Fibroblast of skin of right biceps (primary cell): ENCODE measurements at regions not wholly inside any gene's neighbourhood (a gene's known extent, or its start where the extent isn't known, plus 50 kb on each side); places are given as distances from the start of the nearest gene placed in this dataset.

Experiments used
- DNase-seq: peaks from one replicate; pipeline ENCODE4 v3.0.0-alpha.2; 2013

DNA sequence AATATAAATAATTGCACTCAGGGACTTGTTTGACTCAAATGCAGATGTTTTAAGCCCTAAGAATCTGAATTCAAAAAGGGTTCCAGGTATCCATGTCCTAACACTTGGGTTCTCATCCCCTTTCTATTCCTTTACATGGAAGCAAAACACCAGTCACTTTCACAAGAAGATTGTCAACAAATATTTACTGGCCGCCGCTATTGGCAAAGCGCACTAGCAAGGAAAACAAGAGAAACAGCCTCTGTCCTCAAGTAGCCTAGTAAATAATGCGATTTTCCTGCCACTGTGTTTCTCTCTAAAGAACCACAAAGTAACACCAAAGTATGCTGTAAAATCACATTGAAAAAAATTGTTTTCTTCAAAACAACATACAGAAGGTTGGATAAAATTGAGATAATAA is 66.7 kb upstream of the EZH2 start:
- DNase-seq = no peak

DNA sequence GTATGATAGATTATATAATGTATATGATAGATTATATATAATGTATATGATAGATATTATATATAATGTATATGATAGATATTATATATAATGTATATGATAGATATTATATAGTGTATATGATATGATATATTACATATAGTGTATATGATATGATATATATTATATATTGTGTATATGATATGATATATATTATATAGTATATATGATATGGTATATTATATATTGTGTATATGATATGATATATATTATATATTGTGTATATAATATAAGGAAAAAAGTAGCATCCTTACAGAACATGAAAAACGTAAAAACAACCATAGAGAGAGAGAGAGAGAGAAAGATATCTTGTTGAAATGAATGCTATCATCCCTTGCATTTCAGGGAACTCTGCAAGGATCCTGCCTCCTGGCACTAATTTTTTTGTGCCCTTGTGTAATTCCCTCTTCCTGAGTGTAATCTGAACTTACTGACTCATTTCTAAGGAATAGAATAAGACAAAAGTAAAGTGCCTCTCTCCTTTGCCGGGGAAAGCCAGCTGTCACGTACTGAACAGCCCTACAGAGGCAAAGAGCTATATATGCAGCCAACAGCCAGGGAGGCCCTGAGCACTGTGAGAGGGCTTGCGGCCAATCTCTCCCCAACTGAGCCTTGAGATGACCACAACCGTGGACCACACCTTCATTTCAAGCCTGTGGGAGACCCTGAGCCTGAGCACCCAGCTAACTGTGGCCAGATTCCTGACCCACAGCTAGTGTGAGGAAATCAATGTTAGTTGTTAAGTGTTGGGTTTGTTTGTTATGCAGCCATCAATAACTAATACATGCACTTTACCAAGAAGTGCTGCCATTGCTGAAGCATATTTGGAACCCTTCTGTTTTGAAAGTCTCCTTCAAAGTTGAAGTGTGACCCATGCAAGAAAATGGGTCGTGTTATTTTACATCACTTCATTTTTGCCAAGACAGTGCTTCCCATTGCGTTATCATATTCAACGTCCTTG is 61.1 kb upstream of the EZH2 start:
- DNase-seq = peak; percentile 10

DNA sequence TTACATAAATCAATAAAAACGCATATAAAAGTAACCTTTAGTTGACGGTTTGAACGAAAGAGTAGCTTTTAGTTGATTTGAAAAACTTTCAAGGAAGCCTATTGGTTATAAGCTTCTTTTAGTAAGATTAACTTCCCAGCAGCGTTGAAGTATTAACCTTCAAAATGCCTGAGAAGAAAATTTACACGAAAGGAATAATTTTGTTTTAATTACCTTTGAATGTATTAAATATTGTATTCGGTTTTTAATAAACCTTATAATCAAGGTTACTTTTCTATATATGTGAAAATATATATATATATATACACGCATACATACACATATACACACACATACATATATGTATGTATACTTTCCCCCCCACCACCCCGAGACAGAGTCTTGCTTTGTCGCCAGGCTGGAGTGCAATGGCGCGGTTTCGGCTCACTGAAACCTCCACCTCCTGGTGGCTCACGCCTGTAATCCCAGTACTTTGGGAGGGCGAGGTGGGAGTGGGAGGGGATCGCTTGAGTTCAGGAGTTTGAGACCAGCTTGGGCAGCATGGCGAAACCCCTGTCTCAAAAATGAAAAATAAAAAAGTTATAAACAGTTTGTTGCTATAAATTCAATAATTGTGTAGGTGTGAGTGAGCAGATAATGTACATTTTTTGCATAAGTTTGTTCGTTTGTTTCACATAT is 57.6 kb upstream of the EZH2 start:
- peak; percentile 78 for DNase-seq

DNA sequence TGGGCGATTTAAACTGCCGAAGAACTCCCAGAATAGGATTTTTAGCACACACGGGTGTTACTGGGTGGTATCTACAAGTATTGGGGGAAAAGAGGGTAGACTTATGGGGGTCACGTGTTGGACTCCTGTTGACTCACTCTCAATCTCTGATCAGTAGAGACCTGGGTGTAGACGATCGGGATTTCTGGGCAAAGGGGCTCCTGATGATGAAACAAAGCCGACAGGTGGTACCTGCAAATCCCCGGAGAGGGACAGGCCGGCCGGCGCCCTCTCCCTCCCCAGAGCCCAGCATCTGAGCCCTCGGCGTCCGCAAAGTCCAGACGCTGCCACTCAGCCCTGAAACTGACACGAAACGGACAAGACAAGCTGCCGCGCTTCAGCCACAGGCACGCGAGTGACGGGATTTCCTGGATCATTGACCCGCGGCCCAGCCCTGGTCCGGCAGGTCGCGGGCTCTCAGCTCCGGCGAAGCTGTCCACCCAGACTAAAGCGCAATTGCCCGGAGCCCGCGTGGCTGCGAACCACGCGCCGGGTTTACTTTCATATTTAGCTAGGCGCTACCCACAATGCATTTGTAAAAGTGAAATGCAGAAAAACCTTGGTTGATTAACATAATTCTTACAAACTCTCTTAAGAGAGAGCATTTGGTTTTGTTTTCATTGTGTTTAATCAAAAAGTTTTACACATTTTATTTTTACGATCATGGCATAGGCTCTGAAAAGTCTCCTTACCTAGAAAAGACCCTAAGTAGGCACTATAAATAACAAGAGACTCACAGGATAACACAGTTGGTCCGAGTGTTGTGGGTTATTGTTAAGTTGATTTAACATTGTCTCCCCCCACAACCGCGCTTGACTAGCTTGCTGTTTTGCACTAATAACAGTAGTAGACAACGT is 56.9 kb upstream of the EZH2 start:
- DNase-seq = peak; percentile 87

DNA sequence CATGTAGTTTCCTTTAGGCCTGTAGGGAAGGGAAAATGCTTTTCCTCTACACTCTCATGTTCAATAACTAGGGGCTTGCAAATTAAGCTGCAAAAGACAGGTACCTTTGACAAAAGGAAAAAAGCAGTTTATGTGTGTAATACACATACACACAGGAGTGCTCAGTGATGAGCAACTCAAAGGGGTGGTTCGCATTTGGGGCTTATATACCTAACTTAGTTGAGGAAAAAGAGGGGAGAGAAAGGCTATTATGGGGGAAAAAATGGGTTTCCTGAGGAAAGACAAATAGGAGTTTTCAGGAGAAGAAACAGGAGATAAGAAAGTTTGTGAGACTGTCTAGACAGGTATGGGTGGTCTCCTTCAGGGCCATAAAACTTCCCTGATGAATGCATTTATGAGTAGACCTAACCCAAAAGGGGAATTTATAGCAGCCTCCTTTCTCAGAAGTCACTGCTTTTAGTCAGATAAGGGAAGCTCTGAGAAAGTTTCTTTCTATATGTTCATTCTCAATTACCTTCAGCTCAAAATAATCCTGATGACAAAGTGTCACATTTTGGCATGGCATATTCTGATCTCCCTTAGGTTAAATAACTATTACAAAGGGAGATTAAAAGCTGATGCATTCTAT is 55.2 kb upstream of the EZH2 start:
- no peak for DNase-seq

DNA sequence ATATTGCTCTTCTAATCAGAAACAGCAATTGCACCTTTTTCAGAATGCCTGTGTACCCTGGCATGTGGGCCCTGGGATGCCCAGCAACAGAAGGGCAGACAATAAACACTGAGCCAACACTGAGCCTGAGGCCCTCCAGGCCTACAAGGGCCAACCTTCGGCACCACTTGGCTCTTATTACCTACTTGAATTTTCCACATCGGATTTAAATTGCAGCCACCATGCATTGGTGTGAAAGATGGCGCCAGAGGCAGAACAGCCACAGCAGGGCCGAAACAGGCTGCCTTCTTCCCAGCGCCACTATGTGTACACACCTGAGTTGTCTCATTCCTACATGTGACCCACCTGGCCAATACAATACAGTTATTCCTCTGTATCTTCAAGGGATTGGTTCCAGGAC is 51.4 kb upstream of the EZH2 start:
- no peak for DNase-seq
